ENCODE measurements at regions not wholly inside any gene's neighbourhood (a gene's known extent, or its start where the extent isn't known, plus 50 kb on each side); places are given as distances from the start of the nearest gene placed in this dataset.

DNA sequence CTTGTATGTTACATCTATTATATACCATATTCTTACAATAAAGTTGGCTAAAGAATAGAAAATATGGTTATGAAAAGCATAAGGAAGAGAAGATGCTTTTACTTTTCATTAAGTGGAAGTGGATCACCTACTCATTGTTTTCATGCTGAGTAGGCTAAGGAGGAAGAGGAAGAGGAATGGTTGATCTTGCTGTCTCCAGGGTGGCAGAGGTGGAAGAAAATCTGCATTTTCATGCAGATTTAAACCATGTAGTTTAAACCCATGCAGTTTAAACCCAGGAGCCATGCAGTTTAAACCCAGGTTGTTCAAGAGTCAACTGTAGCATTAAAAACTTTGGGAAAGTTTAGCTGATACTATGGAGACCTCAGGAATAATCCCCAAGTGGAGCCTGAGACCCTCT, 214.8 kb upstream of the NAALADL2 start:
- DNase-seq (ENCODE audit: low read depth, low spot score) (no peak), FAIRE-seq (no peak)
- Histone ChIP-seq H3K9ac (replicated peaks; ENCODE audit: extremely low read depth, insufficient read depth, low read length) (no peak overlapping the region), H3K9me1 (replicated peaks; ENCODE audit: control insufficient read depth, extremely low read depth, insufficient read depth, low read length) (no peaks in the 10 kb centered on the region), H3K4me2 (ENCODE audit: insufficient read depth, low read length) (no peak overlapping the region), H3K27ac (ENCODE audit: insufficient read depth, low read depth, low read length) (no peak overlapping the region), H2AFZ (ENCODE audit: low read depth, low read length) (no peak overlapping the region), H3K9me3 (replicated peaks; ENCODE audit: control insufficient read depth, insufficient read depth, low read length) (no peaks in the 10 kb centered on the region), H3K27me3 (ENCODE audit: control insufficient read depth in 2 of 2, insufficient read depth in 2 of 2, low read length in 2 of 2) (no peaks in the 10 kb centered on the region), H3K36me3 (ENCODE audit: control insufficient read depth in 2 of 2, extremely low read depth in 1 of 2, insufficient read depth in 2 of 2, low read length in 2 of 2) (no peaks in the 10 kb centered on the region), H3K4me1 (ENCODE audit: control insufficient read depth, extremely low read depth, insufficient read depth, low read length) (no peaks in the 10 kb centered on the region), H3K79me2 (ENCODE audit: control insufficient read depth, insufficient read depth, low read length) (no peaks in the 10 kb centered on the region), H4K20me1 (replicated peaks; ENCODE audit: control insufficient read depth, extremely low read depth, insufficient read depth, low read length) (no peaks in the 10 kb centered on the region), H3K4me3 (replicated peaks in 1 of 3; ENCODE audit: insufficient read depth in 1 of 3, low read depth in 1 of 3, low read length in 3 of 3) (no peak overlapping the region)
- ChIA-PET CTCF (no interaction called here), POLR2A (no interaction called here)
- dilution Hi-C loops (cut with MboI; ENCODE audit: extremely low pct_ligation_motif_present, low sequenced_read_pairs) (no loop called here), intact Hi-C loops (cut with micrococcal nuclease) (no loop called here)
- TF ChIP-seq POLR2AphosphoS5 (IDR thresholded peaks at IDR 0.05; ENCODE audit: insufficient read depth, low read depth, low read length), result no peak
- TF ChIP-seq, protein P1, sequence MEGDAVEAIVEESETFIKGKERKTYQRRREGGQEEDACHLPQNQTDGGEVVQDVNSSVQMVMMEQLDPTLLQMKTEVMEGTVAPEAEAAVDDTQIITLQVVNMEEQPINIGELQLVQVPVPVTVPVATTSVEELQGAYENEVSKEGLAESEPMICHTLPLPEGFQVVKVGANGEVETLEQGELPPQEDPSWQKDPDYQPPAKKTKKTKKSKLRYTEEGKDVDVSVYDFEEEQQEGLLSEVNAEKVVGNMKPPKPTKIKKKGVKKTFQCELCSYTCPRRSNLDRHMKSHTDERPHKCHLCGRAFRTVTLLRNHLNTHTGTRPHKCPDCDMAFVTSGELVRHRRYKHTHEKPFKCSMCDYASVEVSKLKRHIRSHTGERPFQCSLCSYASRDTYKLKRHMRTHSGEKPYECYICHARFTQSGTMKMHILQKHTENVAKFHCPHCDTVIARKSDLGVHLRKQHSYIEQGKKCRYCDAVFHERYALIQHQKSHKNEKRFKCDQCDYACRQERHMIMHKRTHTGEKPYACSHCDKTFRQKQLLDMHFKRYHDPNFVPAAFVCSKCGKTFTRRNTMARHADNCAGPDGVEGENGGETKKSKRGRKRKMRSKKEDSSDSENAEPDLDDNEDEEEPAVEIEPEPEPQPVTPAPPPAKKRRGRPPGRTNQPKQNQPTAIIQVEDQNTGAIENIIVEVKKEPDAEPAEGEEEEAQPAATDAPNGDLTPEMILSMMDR (IDR thresholded peaks at IDR 0.05; ENCODE audit: extremely low read depth in 1 of 2, insufficient read depth in 1 of 2, low read depth in 1 of 2, low read length in 2 of 2), result no peak
- BruUV-seq (replicated peaks), result no TSS peak

DNA sequence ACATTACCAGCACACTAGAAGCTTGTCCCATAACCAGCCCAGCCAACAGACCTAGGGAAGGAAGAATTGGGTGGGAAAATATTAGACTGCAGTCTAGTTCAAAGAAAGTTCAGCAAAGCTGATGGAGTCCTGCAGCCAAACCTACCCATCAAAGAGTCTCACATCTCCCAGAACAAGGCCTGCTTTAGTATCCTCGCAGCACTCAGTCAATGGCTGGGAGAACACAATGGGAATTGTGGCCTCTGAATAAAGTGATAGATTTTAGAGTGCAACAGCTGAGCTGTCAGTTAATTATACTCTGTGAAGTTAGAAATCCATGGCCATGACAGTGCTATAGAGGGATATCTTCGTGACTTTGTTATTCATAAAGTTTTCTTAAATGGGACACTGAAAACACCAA, 207.2 kb upstream of the NAALADL2 start:
- Histone ChIP-seq H3K36me3 (ENCODE audit: control insufficient read depth in 2 of 2, extremely low read depth in 1 of 2, insufficient read depth in 2 of 2, low read length in 2 of 2) (no peaks in the 10 kb centered on the region), H3K79me2 (ENCODE audit: control insufficient read depth, insufficient read depth, low read length) (no peaks in the 10 kb centered on the region), H3K9ac (replicated peaks; ENCODE audit: extremely low read depth, insufficient read depth, low read length) (no peak overlapping the region), H3K4me2 (ENCODE audit: insufficient read depth, low read length) (no peak overlapping the region), H3K27me3 (ENCODE audit: control insufficient read depth in 2 of 2, insufficient read depth in 2 of 2, low read length in 2 of 2) (no peaks in the 10 kb centered on the region), H3K9me1 (replicated peaks; ENCODE audit: control insufficient read depth, extremely low read depth, insufficient read depth, low read length) (no peaks in the 10 kb centered on the region), H2AFZ (ENCODE audit: low read depth, low read length) (no peak overlapping the region), H3K27ac (ENCODE audit: insufficient read depth, low read depth, low read length) (no peak overlapping the region), H4K20me1 (replicated peaks; ENCODE audit: control insufficient read depth, extremely low read depth, insufficient read depth, low read length) (no peaks in the 10 kb centered on the region), H3K9me3 (replicated peaks; ENCODE audit: control insufficient read depth, insufficient read depth, low read length) (no peaks in the 10 kb centered on the region), H3K4me3 (replicated peaks in 1 of 3; ENCODE audit: insufficient read depth in 1 of 3, low read depth in 1 of 3, low read length in 3 of 3) (no peak overlapping the region), H3K4me1 (ENCODE audit: control insufficient read depth, extremely low read depth, insufficient read depth, low read length) (no peaks in the 10 kb centered on the region)
- intact Hi-C loops (cut with micrococcal nuclease) (no loop called here), dilution Hi-C loops (cut with MboI; ENCODE audit: extremely low pct_ligation_motif_present, low sequenced_read_pairs) (no loop called here)
- POLR2A ChIA-PET, result no interaction called here
- TF ChIP-seq FOS (IDR thresholded peaks at IDR 0.05; ENCODE audit: borderline replicate concordance, insufficient read depth, low read length) (no peak), GATA2 (IDR thresholded peaks at IDR 0.05; ENCODE audit: insufficient read depth, insufficient read length, low read depth, low read length) (no peak), EZH2 (IDR thresholded peaks at IDR 0.05; ENCODE audit: borderline replicate concordance, low read depth, low read length, severe bottlenecking) (no peak), JUN (IDR thresholded peaks at IDR 0.05; ENCODE audit: borderline replicate concordance, insufficient read depth, insufficient read length, low read depth) (no peak), MYC (IDR thresholded peaks at IDR 0.05; ENCODE audit: low read depth, low read length) (no peak)
- TF ChIP-seq, protein P1 (IDR thresholded peaks at IDR 0.05; ENCODE audit: extremely low read depth in 1 of 2, insufficient read depth in 1 of 2, low read depth in 1 of 2, low read length in 2 of 2), result no peak
- CTCF ChIA-PET, result no interaction called here
- no TSS peak for BruUV-seq (replicated peaks)
- no peak for FAIRE-seq
- DNase-seq (ENCODE audit: low read depth, low spot score), result no peak

Measured in endothelial cell of umbilical vein (primary cell).